ENCODE measurements at regions not wholly inside any gene's neighbourhood (a gene's known extent, or its start where the extent isn't known, plus 50 kb on each side); places are given as distances from the start of the nearest gene placed in this dataset.

DNA sequence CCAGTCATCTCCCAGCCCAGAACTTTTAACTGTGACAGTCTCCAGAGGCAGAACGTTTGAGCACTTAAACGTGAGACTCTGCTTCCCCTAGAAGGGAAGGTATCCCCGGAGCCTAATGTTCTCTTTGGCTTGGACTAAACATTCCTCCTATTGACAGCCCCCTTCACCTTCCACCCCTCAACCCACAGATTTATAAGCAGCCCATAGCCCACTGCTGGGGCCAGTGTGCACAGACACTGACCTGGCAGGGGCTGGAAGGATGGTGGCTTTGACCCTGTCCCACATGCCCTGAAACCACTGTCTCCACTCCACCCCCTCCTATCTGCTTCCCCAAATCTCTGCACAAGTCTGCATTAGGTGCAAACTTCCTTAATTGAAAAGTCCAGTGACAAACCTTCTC, 715.0 kb upstream of the IGFBP3 start:
- TF ChIP-seq IRF5 (IDR thresholded peaks at IDR 0.05; ENCODE audit: borderline replicate concordance) (no peak), RCOR1 (conservative IDR thresholded peaks at IDR 0.05; ENCODE audit: low read depth, low read length) (no peak), POLR2A (IDR thresholded peaks at IDR 0.05; ENCODE audit: low read depth, low read length) (no peak), RFX5 (IDR thresholded peaks at IDR 0.05; ENCODE audit: low read depth, low read length) (no peak), SIX5 (IDR thresholded peaks at IDR 0.05; ENCODE audit: low read depth, low read length, severe bottlenecking) (no peak), ATF3 (IDR thresholded peaks at IDR 0.05; ENCODE audit: borderline replicate concordance, extremely low read depth, low read depth, low read length) (no peak), CEBPB (IDR thresholded peaks at IDR 0.05; ENCODE audit: borderline replicate concordance in 1 of 2, low read depth in 2 of 2, low read length in 2 of 2) (no peak)
- TF ChIP-seq, protein P1, sequence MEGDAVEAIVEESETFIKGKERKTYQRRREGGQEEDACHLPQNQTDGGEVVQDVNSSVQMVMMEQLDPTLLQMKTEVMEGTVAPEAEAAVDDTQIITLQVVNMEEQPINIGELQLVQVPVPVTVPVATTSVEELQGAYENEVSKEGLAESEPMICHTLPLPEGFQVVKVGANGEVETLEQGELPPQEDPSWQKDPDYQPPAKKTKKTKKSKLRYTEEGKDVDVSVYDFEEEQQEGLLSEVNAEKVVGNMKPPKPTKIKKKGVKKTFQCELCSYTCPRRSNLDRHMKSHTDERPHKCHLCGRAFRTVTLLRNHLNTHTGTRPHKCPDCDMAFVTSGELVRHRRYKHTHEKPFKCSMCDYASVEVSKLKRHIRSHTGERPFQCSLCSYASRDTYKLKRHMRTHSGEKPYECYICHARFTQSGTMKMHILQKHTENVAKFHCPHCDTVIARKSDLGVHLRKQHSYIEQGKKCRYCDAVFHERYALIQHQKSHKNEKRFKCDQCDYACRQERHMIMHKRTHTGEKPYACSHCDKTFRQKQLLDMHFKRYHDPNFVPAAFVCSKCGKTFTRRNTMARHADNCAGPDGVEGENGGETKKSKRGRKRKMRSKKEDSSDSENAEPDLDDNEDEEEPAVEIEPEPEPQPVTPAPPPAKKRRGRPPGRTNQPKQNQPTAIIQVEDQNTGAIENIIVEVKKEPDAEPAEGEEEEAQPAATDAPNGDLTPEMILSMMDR (IDR thresholded peaks at IDR 0.05 in 2 of 3, conservative IDR thresholded peaks at IDR 0.05 in 1 of 3; ENCODE audit: control insufficient read depth in 2 of 3, extremely low read depth in 1 of 3, insufficient read depth in 1 of 3, low read depth in 3 of 3, low read length in 3 of 3) = no peak
